ENCODE measurements at regions not wholly inside any gene's neighbourhood (a gene's known extent, or its start where the extent isn't known, plus 50 kb on each side); places are given as distances from the start of the nearest gene placed in this dataset.
A peak's percentile ranks its signal among the peaks of the same experiment; 100 is the strongest.

- no peak overlapping the region for H3K27ac ChIP-seq
- no peak for TF ChIP-seq ZFX (IDR thresholded peaks at IDR 0.05; ENCODE audit: borderline replicate concordance)
- TF ChIP-seq CTCF (IDR thresholded peaks at IDR 0.05): no peak
These were observed 786.5 kb downstream of the TAF11L14 start for GRCh38 chr5:18420711-18421110.

- no peak for TF ChIP-seq CTCF (IDR thresholded peaks at IDR 0.05)
- no peak for TF ChIP-seq ZFX (IDR thresholded peaks at IDR 0.05; ENCODE audit: borderline replicate concordance)
- no peak overlapping the region for H3K27ac ChIP-seq
These were observed 799.1 kb downstream of the TAF11L14 start for GRCh38 chr5:18433336-18433735.

DNA sequence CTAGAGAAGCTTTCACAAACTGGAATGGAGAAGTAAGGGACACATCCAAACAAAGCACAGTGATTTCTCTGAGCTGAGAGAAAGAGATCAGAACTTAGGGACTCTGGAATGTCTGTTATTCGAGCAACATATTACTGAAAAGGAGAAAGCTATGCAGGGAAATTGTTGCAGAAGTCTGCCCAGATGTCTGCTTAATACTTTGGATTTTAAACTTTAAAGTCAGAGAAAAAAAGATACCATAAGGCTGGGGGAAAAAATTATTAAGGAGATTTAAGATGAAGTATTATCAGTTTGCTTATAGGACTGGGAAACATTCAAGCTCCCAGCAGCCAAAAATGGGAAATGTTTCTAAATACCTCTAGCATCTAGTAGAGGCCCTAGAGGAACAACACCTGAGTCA, 803.9 kb downstream of the TAF11L14 start:
- H3K27ac ChIP-seq: no peak overlapping the region
- TF ChIP-seq ZFX (IDR thresholded peaks at IDR 0.05; ENCODE audit: borderline replicate concordance) (no peak), CTCF (IDR thresholded peaks at IDR 0.05) (no peak)

GRCh38 chr5:18455521-18455920, 821.3 kb downstream of the TAF11L14 start:
- no peak for TF ChIP-seq ZFX (IDR thresholded peaks at IDR 0.05; ENCODE audit: borderline replicate concordance)
- TF ChIP-seq CTCF (IDR thresholded peaks at IDR 0.05): no peak

GRCh38 chr5:18457255-18457654, 823.0 kb downstream of the TAF11L14 start:
- no peak overlapping the region for H3K27ac ChIP-seq
- TF ChIP-seq ZFX (IDR thresholded peaks at IDR 0.05; ENCODE audit: borderline replicate concordance) (no peak), CTCF (IDR thresholded peaks at IDR 0.05) (no peak)

More at GRCh38 chr5:18455521-18455920, 821.3 kb downstream of the TAF11L14 start:
- no peak overlapping the region for H3K27ac ChIP-seq

GRCh38 chr5:18461766-18462165, 827.5 kb downstream of the TAF11L14 start:
- TF ChIP-seq CTCF (IDR thresholded peaks at IDR 0.05) (no peak), ZFX (IDR thresholded peaks at IDR 0.05; ENCODE audit: borderline replicate concordance) (no peak)
- H3K27ac ChIP-seq: no peak overlapping the region

DNA sequence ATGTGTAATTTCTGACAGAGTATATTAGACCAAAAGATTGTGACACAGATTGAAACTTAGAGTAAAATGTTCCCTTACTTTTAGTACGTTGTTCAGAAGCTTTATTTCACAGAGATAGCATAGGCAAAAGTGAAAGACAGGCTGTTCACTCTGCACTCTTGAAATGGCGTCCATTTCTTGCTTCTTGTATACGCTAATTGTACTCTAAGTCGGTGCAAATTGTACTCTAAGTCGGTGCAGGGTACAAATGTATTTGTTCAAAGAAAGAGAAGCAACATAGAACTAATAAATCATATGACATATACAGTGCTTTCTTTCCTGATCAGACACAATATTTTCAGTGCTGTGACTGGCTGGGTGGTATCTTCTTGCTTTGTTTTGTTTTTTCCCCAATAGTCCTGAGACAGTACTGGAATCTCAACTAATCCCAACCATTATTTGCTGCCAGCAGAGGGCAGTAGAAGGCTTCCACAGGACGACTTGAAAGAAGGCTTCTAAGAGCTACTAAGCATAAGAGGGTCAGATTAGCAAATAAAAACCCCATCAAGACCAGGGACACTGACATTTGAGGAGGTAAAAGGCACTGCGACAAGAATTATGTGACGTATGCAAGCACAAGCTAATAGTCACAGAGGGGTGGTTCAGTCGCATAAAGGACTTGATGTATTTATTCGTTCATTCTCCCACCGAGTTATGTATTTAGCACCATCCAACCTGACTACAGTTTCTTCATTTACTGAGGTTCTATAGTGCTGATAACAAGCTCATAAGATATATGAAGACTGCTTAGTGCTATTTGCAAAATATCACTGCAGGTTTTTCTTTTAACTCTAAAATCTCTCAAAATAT, 831.8 kb downstream of the TAF11L14 start:
- TF ChIP-seq ZFX (IDR thresholded peaks at IDR 0.05; ENCODE audit: borderline replicate concordance) (no peak), CTCF (IDR thresholded peaks at IDR 0.05) (peak; percentile 73)
- no peak overlapping the region for H3K27ac ChIP-seq

Measured in 22Rv1 (cell line).